PC-9 (cell line): ENCODE measurements at regions not wholly inside any gene's neighbourhood (a gene's known extent, or its start where the extent isn't known, plus 50 kb on each side); places are given as distances from the start of the nearest gene placed in this dataset.

Source experiments
- CTCF ChIP-seq: fragments of 200-600 bp; sonication (generic); conservative IDR thresholded peaks from 2 replicates; pipeline ENCODE4 v1.6.1; 2017; ENCODE audit warnings: mixed run types, antibody characterized with exemption, mild to moderate bottlenecking, moderate library complexity
- EZH2 ChIP-seq: fragments of 200-600 bp; sonication (generic); IDR thresholded peaks from 2 replicates; pipeline ENCODE4 v1.8.0; 2017; ENCODE audit warnings: antibody characterized with exemption, low read depth

DNA sequence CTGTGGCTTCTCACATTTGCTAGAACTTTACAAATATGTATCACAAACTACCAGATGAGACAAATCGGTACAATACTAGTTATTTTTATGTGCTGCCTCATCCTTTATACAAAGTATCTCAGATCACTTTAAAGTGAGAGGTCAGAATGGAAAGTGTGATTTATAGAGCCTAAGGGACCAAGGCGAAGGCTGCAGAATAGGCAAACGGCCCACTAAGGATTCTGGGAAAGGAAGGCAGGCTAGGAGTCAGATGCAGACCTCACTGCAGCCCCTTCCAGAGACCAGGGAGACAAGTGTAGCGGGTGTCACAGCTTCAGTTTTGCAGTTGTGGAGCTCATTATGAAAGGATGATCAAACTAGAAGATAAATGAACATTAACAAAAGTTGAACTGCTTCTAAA, 190.6 kb downstream of the HIBADH start:
- TF ChIP-seq EZH2 (no peak), CTCF (no peak)
